ENCODE measurements at regions not wholly inside any gene's neighbourhood (a gene's known extent, or its start where the extent isn't known, plus 50 kb on each side); places are given as distances from the start of the nearest gene placed in this dataset.
"Not testable (repeated sequence)": the region's sequence is repeated elsewhere in the genome, so short reads cannot be mapped to it uniquely, and the experiment has no call there.

GRCh38 chr3:26260139-26260538 is 362.4 kb upstream of the LRRC3B start:
- no peak for DNase-seq (ENCODE audit: low read depth)

DNA sequence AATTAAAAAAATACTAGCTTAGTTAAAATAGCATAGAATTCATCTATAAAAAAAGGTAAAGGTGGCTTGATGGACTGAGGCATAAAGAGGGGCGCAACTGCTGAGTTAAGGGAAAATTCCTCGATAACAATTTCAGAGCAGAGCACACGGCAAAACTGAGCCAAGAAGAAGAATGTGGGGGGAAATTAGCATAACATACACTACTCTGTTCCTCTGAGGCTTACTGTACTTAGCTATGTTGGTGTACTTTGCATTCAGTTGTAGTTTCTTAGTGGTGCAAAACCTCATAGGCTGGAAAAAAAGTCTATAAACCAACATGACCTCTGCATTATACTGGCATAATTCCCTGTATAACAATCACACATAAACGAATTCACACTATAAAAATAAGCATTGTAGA is 357.9 kb upstream of the LRRC3B start:
- DNase-seq (ENCODE audit: low read depth), result no peak

- DNase-seq (ENCODE audit: low read depth), result no peak
Observed at GRCh38 chr3:26271848-26272247, 350.7 kb upstream of the LRRC3B start.

DNA sequence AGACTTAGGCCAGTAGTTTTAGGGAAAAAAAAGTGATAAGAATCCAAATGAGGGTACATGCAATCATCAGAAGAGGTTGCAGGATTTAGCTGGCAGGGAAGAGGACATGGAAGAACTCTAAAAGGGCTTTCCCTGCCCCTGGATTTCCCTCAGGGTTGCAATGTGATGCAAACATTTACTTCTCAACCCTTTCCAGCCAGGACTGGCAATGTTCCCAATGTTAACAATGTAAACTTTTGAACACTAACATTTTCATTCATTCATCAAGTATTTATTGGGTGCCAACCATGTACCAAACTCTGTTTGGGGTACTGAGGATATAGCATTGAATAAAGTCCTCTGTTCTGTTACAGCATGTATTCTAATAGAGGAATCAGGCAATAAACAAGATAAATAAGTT is 349.4 kb upstream of the LRRC3B start:
- DNase-seq (ENCODE audit: low read depth), result no peak

DNA sequence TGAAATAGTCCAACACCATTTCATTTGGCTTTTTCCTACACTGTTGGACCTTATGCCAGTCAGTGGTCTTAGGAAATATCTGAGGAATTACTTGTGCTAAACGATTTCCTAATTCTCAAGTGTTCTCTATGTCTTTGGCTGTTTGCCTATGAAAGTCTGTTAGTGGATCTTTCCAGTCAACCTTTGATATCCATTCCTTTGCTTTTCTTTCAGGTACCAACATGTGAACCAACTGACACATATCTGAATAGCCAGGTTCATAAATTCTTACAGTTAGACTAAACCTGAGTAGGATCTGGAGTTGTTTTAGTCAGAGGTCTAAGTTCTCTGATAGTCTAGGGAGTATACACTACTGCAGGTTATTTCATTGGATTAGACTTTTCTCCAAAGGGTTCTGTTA is 343.5 kb upstream of the LRRC3B start:
- DNase-seq (ENCODE audit: low read depth), result no peak

DNA sequence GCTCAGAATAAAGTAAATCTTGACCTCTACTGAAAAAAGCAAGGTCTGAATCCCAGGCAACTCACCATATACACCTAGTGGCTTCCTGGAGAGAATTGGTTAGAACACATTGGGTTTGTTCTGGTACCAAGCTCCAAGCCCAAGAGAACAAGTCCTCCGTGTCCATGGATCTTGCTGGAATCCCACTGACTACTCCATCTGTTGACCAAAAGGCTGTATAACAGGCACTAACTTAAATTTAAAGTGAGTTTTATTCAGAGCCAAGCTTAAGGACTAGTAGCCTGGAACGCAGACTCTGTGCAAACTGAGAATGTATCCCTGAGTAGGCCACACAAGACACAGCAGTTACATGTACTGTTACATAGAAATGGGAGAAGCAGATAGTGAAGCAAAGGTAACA is 342.1 kb upstream of the LRRC3B start:
- no peak for DNase-seq (ENCODE audit: low read depth)

DNA sequence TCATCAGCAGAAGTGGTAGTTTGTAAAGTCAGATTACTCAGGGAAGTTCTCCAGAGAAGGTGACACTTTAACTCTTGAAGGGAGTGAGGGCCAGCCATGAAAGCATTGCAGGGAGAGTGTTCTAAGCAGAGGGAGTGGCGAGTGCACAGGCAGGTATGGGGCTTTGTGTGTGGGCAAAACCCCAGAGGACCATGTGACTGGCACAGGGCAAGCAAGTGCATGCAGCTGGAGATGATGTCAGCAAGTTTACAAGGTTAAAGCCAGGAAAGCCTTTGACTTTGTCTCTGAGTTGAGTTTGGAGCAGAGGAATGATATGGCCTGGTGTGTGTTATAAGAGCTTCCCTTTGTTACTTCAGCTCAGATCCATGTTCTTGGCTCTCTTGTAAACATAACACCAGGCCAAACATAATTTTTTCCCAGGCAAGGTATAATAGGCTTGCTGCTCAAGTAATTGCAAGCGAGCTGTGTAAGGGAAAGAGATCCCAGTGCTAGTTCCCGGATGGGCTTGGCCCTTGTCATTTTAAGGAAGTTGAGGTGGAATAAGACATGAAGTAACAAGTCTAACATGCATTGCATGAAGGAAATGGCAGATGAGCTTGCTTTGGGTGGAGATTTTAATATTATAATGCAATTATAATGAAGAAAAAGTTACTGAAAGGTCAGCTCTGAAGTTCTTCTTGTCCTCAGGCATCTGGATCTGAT is 341.1 kb upstream of the LRRC3B start:
- DNase-seq (ENCODE audit: low read depth), result no peak

DNA sequence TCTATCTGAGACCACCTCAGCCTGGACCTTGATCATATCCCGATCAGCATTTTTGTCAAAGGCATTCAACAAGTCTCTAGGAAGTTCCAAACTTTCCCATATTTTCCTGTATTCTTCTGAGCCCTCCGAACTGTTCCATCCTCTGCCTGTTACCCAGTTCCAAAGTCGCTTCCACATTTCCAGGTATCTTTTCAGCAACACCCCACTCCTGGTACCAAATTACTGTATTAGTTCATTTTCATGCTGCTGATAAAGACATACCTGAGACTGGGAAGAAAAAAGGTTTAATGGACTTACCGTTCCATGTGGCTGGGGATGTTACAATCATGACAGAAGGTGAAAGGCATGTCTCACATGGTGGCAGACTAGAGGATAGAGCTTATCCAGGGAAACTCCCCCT is 338.1 kb upstream of the LRRC3B start:
- DNase-seq (ENCODE audit: low read depth), result not testable (repeated sequence)

DNA sequence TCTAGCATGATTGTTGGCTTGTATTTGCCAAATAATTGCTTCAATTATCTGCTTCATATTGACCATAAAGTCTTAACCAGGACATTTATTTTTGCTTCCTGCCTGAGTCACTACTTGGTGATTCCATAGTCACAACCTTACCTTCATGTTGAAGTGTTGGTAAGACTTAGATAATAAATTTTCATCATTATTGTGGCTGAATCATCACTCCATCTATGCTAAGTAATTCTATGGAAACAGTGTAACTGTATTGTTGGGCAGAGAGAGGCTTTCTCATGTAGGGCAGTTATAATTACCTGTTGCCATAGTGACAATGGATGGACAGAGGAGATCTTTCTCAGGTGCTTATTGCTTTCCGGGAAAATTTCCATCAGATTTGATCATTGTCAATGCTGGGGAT is 330.7 kb upstream of the LRRC3B start:
- no peak for DNase-seq (ENCODE audit: low read depth)

- DNase-seq (ENCODE audit: low read depth), result no peak
Observed at GRCh38 chr3:26292780-26293179, 329.8 kb upstream of the LRRC3B start.

- no peak for DNase-seq (ENCODE audit: low read depth)
Observed at GRCh38 chr3:26293329-26293844, 329.2 kb upstream of the LRRC3B start.

- no peak for DNase-seq (ENCODE audit: low read depth)
Observed at GRCh38 chr3:26307192-26307591, 315.4 kb upstream of the LRRC3B start.

DNA sequence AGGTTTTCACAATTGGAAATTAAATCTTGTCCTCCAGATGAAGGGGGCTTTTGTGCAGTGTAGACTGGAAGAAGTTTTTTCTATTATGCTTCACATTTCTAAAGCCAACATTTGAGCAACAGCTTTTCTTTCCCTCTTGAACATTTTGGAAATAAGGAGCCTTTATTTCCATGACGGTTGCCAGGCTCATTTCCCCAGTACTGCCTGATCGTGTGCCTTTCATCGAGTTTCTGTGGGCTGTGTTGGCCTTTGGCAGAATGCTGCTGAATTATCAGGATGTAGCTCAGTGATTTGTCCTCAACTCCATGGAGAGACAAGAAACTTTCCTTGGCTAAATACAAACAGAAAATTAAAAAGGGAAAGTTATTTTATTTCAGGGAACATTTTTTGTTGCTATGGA is 314.8 kb upstream of the LRRC3B start:
- DNase-seq (ENCODE audit: low read depth), result no peak

- no peak for DNase-seq (ENCODE audit: low read depth)
Observed at GRCh38 chr3:26308454-26308853, 314.1 kb upstream of the LRRC3B start.

DNA sequence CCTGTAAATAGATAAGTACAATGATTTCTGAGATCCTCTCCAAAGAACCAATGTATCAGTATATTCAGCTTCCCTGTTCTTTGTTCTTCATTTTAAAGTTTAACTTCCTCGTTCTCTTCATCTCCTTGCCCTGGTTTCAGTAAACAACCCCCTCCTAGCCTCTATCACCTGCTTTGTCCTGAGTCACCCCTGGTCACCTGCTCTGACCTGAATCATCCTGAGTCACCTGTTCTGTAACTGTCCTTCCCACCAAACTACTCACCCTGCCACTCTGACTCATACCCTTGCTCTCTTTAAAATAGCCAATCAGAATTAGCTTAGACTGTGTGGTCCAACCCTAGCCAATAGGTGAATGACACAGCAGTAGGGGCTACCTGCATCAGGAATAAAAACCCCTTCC is 313.0 kb upstream of the LRRC3B start:
- not testable (repeated sequence) for DNase-seq (ENCODE audit: low read depth)

DNA sequence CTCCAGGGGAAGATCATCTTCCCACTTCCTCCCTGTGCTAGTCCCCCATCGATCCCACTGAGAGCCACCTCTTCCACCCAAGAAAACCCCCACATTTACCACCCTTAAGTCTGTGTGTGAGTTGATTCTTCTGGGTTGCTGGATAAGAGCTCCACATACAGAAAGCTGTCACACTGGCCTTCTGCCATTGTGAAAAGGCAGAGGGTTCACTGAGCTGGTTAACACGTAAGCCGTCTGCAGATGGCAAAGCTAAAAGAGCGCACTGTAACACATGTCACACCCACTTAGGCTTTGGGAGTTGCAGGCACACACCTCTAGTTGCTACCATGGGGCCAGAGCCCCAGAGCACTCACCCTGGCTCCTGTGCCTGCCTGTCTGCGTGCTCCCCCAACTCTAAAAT is 309.8 kb upstream of the LRRC3B start:
- DNase-seq (ENCODE audit: low read depth), result no peak

DNA sequence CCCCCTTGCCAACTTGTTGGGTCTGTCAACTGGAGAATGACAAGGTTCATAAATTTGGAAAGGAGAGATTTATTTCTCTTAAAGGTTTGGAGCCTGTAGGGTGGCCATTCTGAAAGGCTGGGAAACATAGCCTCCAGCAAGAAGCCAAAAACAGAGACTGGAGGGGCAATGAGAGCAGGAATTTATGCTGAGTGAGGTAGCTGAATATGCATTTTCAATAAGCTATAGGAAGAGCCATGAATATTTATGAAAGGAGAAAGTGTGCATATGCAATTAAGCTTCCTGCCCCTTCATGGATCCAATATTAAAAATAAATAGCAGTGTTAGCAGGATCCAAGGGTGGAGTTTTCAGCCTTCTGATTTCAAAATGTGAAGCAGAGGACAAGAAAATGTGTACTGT is 306.1 kb upstream of the LRRC3B start:
- no peak for DNase-seq (ENCODE audit: low read depth)

DNA sequence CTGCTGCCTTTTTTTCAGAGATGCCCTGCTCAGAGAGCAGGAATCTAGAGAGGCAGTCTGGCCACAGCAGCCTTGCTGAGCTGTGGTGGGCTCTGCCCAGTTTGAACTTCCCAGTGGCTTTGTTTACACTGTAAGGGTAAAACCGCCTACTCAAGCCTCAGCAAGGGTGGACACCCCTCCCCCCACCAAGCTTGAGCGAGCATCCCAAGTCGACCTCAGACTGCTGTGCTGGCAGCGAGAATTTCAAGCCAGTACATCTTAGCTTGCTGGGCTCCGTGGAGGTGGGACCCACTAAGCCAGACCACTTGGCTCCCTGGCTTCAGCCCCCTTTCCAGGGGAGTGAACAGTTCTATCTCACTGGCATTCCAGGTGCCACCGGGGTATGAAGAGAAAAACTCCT is 298.8 kb upstream of the LRRC3B start:
- DNase-seq (ENCODE audit: low read depth), result not testable (repeated sequence)

DNA sequence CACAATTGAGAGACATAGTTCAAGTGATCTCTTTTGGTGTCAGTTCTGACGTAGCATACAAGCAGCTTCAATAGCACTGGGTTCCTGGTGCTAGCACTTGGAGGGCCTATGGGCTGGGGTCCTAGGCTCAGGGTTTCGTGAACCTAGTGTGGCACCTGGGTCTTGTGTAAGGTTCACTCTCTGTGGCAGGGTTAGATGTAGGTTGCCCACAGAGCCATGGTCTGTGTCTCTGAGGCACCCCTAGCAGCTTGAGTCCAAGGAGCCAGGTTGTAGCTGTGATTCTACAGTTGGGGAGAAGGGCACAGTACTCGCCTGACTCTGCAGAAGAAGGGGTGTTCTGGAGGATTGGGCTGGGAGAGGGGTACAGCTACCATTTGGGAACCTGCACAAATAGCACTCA is 282.6 kb upstream of the LRRC3B start:
- DNase-seq (ENCODE audit: low read depth), result no peak

DNA sequence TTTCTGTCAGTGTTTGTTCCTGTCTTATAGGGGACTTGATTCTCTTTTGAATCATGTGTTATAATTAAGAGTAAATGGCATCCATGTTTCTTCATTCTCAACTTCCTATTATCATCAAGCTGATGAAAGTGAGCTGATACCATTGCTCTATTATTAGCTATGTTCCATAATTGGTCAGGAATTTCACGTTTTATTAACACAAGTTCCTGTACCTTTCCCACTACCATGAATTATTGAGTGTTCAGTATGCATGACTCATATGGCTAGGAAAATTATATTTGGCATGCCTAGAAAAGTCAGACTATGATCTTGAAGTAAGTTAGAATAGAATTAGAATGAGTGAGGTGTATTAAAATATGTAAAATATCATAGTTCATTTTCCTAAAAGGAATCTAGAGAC is 278.9 kb upstream of the LRRC3B start:
- DNase-seq (ENCODE audit: low read depth), result no peak

DNA sequence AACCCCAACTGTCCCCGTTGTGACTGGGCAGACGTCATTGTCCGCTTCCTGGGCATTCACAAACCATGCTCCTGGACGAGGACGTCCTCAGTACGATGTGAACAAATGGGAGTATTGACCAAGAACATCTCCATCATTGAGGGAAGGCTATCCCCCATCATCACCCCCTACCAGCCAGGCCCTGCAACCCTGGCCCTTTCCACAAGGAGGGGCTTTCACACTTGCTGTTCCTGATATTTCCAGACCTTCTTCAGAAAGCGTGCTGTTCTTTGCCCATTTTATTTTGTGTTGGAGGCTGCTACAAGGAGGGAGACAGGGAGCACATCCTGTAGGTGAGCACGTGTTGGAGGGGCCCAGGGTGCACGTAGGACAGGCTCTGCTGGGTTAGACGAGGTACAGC is 277.0 kb upstream of the LRRC3B start:
- DNase-seq (ENCODE audit: low read depth), result no peak

GRCh38 chr3:26346497-26346896 is 276.1 kb upstream of the LRRC3B start:
- DNase-seq (ENCODE audit: low read depth), result no peak

DNA sequence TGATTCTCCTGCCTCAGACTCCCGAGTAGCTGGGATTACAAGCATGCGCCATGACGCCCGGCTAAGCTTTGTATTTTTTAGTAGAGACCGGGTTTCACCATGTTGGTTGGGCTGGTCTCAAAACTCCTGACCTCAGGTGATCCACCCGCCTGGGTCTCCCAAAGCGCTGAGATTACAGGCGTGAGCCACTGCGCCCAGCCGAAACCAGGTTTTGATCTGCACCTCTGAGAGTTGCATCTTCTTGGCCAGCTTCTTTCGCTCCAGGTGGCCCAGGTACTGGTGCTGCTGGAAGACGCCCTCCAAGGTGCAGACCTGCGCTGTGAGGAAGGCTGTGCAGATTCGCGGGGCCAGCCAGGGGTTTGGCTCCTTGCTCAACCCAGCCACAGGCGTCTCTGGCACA is 275.4 kb upstream of the LRRC3B start:
- no peak for DNase-seq (ENCODE audit: low read depth)

GRCh38 chr3:26350853-26351252 is 271.7 kb upstream of the LRRC3B start:
- no peak for DNase-seq (ENCODE audit: low read depth)
